Inferior parietal cortex (tissue), 1 donor: ENCODE measurements at regions not wholly inside any gene's neighbourhood (a gene's known extent, or its start where the extent isn't known, plus 50 kb on each side); places are given as distances from the start of the nearest gene placed in this dataset.

Source experiments
- DNase-seq: peaks from one replicate; pipeline ENCODE4 v3.0.0-alpha.2; 2016; ENCODE audit errors: extremely low spot score

DNA sequence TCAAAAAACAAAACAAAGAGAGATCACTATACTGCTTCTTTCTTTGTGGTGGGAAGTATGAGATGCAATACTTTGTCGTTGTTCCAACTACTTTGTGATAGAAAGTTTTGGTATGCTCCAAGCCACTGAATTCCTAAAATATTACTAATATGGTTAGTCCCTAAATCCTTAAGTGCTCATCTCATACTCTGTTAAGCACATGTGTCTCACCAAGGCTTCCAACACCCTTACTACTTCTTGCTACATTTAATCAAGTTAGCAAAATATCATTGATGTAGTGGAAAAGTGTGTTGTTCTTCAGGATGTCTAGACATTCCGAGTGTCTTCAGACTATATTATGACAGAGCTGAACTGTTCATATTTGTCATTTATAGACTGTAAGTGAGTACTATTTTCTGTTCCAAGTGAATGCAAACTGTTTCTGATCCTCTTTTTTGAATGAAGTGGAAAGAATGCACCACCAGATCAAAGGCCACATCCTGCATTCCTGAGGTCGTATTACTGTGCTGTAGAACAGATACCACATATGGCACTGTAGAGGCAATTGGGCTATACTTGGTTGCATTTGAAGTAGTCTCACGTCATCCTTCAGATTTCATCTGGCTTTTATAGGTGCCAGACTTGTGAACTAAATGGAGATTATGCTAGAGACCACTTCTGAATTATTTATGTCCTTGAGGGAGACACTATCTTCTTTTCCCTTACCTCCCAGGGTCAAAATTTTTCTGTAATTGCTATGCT lies 298.4 kb upstream of the ZNF521 start:
- no peak for DNase-seq

DNA sequence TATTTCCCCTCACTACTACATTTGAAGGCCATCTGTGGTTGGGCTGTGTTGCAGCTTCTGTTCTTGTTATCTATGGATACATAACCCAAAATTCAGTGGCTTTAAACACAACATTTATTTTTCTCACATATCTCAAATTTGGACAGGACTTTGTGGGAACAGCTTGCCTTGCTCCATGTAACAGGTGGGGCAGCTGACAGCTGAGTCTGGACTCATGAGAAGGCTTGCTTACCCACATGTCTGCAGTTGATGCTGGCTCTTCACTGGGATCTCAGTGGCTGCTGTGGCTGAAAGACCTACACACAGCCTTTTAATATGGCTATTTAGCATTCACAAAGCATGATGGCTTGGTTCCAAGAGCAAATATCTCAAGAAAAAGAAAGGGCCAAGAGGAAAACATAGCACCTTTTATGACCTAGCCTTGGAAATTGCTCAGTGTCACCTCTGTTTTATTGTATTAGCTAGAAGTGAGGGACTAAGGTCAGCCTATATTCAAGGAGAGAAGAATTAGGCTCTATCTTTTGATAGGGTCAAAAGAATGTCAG lies 296.8 kb upstream of the ZNF521 start:
- no peak for DNase-seq

DNA sequence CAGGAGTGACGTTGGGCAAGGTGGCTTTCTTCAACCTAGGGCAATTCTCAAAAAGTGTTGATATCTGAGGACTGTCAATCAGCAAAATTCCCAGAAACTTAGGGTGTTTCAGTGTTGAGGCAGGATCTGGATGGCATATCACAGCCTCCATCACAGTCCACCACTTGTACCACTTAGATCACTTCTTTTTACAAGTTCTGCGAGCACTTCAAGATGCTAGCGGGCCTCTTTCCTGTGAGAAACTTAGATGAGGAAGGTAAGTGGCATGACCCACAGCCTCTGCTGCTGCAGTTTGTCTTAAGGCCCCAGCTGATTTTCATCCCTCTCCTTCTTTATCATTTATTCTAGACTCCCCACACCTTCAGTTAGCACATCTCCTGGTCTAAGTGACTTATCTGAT lies 295.4 kb upstream of the ZNF521 start:
- DNase-seq, result no peak

DNA sequence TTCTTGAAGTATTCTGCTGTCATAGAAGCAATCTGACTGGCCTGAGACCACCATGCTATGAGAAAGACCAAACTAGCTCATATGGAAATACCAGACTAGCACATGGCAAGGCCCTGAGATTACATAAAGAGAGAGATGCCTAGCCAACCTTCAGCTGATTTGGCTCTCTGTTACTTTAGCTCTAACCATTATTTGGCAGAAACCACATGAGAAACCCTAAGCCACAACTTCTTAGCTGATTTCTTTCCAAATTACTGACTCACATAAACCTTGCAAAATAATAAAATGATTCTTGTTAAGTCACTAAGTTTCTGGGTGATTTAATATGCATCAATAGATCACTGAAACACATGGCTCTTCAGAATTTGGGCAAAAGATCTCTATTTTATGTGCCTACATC lies 295.0 kb upstream of the ZNF521 start:
- no peak for DNase-seq

DNA sequence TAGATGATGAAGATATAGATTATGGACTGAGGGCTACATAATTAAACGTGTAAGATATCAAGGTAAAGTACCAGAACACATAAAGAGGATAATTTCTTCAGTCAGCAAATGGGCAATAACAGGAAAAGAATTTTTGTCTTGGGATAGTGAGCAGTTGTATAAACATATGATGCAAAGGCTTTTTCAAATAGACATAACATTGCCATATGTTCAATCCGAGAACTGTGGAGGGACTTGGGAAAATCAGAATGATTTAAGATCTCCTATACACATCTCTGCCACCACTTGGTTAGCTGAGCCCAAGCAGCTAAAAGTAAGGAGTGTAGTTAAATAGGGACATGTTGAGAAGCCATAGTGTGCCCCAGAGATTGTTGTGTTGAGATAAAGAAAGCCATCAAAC lies 287.6 kb upstream of the ZNF521 start:
- no peak for DNase-seq

DNA sequence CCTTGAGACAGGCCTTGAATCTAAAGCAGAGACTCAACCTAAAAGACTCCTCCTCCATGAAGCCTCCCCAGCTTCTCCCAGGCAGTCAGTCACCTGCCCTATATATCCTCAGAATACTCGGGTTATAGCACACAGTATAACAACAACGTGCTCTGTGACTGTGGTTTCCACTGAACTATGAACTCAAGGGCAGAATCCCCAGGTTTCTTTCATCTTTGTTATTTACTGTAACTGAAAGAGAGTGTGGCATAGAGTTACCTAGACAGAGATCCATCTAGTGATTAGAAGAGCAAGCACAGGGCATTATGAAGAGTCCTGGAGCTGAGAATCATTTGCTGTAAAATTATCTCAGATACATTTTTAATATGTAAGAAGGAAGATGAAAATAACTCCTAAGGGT lies 281.6 kb upstream of the ZNF521 start:
- no peak for DNase-seq

DNA sequence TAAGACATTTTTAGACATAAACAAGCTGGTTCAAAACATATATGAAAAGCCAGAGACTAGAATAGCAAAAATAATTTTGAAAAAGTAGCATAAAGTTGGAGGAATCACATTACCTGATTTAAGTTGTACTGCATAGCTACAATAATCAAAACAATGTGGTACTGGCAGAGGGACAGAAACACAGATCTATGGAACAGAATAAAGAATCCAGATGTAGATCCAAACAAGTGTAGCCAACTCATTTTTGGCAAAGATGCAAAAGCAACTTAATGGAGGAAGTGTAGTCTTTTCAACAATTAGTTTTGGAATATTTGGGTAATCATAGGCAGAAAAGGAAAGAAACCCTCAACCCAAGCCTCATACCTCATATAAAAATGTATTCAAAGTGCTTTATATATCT lies 278.7 kb upstream of the ZNF521 start:
- DNase-seq, result no peak

DNA sequence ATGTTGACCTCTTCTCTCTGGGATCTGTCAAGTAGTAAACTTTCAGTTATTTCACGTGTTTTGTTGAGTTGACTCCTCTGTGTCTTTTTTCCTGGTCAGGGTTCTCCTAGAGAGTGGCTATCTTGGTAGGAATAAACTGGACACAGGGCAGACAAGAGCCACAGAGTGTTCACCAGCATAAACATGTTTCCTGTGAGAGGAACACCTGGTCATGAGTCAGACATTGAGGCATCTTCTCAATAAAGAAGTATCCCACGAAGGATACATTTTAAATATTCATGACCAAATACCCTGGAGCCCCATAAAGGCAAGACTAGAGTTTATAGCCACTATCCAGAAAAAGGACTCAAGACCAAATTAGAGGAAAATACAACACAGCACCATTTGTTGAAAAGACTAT lies 269.7 kb upstream of the ZNF521 start:
- no peak for DNase-seq

DNA sequence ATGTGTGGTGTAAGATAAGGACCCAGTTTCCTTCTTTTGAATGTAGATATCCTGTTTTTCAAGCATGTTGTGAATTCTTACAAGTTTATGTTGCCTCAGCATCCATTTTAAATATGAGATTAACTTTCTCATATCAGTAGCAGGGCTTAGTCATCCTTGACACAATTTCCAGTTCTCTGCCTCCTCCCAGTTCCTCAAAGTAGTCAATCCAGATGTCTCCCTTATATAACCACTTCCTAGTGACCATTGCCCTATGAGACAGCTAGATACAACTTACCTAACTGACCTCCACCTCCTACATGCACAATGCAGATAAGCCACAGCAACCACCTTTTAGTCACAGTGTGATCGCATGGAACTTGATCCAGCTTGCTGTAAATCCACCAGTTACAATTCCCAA lies 269.2 kb upstream of the ZNF521 start:
- DNase-seq, result no peak

DNA sequence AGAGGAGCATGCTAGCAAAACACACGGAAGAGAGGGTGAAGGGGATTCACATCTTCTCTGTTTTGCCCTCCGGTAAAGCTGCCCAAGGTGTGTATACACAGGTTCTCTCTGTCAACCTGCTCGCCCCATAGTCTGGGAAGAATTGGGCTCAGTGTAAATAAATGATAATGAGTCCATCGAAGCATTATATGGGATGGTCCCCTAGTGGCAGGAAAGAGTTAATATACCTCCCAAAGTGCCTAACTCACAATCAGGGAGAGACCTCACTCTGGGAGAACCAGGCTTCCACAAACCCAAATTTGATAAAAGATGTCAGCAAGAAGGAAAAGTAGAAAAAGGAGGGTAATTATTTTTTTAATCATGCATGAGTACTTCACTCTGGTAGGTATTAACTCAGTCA lies 262.2 kb upstream of the ZNF521 start:
- no peak for DNase-seq

DNA sequence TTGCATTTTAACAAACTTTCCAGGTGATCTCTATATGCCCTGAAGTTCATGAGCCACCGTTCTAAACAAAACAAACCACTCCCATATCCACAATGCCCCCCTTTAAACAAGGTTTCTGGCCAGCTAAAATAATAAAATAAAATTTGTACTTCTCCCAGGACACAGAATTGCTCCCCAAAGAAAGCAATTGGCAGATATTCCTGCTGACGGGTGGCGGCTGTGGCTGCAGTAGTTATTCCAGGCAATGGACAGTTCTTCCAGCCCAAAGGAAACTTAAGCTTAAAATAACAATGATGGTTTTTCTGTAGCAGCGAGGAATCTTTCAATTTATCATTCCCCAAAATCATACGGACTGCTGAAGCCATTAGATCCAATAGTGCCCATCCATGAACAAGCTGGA lies 260.5 kb upstream of the ZNF521 start:
- no peak for DNase-seq

DNA sequence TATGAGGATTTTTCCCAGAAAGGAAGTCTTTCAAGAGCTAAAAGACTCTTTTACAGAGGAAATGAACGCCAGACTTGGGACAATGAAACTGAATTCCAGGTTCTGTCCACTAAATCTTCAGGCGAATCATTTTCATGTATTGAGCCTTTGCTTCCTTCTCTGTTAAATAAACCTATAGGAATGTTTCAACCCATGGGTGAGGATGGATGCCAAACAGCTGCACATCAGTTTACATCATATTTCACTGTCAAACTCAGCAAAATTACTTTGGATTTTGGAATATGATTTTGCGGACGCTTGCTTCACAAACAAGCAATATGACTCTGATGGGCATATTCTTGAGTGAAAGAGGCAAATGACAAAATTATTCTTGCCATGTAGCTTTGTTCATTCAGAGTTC lies 256.1 kb upstream of the ZNF521 start:
- no peak for DNase-seq

DNA sequence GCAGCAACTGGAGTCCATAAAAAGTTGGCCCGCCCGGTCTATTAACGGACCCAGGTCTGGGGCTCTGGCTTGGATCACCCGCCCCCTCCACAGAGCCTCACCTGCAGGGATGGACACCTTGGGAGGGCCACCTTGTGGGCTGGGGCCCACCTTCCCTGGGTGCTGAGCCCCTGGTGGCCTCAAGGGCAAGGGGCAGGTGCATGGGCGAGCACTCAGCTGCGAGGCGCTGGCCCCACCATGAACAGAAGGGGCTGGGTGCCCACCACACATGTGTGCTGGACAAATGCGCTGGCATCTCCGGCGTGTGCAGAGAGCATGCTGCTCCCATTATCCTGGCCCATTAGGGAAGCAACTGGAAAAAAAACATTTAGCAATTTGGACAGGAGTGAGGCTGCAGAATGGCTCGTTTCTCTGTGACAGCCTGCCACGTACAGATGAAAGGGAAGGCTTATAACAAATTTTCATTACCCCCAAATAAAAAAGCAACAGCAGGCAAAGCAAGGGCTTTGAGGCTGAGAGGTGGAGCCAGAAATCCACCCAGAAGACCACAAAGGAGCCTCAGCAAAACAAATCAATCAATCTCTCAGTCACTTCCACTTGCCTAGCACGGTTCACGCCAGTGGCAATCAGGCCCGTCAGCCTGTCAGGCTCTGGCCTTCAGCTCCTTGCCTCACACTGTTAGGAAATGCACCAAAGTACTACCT lies 253.1 kb upstream of the ZNF521 start:
- no peak for DNase-seq

DNA sequence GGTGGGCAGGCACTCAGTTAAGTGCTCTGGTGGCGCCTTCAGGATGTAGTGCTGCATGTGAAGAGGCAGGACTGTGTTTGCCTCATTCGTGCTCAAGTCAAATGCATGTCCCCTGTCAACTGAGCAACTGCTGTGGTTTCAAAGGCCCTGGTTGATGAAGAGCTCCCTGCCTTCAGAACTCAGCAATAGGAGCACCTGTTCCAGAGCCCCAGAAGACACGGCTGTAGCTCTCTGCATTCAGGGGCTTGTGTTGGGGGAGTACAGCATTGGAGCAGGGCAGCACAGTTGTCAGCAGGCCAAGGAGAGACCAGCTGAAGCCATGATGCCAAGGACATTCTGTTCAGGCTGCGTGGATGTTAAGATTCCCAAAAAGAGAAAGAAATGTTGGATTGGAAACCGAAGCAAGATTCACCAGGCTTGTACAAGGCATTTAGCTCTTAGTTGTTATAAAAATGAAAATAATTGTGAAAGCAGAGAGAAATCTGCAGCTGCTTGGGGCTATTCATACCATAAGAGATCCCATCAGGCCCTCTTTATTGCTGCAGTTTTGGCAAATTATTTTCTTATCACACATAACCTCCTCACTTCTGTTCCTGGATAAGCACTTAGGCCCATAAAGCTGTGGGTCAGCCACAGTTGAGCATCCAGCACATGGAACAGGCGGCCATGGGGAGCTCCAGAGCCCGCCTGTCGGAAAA lies 252.4 kb upstream of the ZNF521 start:
- DNase-seq, result no peak

DNA sequence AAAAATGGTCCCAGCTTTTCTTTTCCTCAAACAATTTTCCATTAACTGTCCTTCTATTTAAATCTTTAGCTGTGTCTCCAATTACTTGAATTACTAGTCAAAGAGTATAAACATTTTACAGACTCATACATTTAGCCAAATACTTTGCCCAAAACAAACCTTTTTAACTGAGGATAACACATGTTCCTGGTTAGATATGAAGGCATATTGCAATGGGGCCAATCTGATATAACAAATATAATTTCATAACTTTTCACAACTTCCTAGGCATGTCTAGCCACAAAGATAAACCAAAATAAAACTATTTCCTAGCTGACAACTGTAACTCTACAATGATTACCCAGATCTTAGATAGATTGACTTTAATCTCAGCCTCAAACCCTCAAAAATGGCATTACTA lies 247.5 kb upstream of the ZNF521 start:
- no peak for DNase-seq

DNA sequence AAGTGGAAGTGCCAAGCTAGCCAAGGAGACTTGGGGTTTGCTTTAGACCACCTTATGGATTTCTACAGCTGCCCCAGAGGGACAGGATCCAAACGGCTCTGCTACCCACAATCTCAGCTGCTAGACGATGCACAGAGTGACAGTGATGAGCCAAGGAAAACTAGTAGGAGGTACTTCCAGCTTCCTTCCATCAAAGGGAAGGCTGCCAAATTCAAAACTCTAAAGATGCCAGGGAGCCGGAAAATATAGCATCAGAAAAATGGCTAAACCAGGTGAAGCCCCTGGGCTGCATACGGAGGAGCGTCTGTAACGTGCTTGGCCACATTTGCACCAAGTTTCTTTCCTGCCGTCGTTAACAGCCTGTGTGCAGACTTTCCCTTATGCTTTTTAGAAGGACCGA lies 245.5 kb upstream of the ZNF521 start:
- no peak for DNase-seq

DNA sequence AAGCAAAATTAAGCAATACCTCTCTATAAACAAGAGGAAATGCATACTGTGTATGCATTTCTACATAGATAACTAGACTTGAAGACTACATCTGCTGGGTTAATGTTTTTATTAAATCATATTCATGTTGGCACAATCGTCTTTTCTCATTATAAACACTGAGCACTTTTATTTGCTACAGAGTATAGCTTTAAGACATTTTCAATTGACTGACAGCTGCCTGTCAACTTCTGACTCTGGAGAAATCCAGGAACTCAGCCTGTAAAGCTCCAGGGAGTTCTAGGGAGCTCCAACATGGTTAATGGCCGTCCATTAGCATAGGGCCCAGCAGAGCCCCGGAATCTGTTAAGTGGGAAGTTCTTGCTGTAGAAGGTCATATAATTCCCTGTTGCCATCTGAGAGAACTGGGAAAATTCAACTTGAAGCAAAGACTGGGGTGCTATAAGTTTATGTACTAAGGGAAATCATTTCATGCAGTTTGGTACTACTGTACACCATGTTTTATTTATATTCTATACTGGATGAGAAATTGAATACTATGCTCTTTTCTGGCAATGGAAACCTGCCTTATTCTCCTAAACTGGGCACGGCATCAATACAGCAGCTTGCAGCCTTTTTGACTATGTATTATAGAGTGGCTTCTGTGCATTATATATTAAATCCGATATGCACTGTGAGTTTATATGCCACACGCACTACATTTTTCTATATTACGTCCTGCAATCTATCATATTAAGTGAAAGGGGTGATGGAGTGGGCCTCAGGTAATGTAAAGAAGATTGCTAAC lies 243.5 kb upstream of the ZNF521 start:
- no peak for DNase-seq

DNA sequence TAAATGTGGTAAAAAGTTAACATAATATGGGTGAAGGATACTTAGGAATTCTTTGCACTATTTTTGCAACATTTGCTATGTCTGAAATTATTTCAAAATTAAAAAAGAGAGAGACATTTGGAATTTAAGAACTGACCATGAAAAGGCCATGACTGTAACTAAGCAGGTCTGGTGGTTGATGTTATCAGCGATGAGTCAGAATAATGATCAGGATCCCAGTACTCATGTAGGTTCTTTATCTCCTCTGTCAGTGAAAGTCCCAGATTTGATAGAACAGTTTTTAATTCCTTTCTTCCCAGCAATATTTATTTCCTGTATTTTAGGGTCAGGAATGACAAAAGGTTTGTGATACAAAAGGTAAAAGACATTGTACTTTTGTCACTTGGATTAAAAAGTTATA lies 242.4 kb upstream of the ZNF521 start:
- no peak for DNase-seq

DNA sequence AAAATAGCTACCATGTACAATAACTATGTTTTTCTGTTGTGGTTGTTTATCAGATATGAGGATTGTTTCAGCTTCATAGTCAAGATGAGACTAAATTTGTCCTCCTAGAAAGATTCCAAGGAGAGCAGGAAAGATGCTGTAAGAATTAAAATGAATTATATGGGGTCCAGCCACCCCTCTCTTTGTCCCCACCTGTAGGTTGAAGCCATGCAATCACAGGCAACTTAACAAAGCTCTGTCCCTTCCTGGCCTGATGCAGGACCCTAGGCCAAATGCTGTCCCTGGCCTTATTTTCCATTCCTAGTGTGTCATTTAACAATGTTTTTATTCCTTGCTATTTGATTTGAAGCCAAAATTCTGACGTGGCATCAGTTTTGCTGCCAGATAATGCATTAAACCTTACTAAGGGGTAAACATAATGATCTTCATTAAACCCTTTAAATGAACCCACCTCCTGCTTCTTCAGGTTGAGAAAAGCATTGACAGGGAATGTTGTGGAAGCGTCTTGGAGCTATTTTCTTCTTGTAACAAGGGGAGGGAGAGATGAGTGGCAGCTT lies 240.9 kb upstream of the ZNF521 start:
- DNase-seq, result no peak

DNA sequence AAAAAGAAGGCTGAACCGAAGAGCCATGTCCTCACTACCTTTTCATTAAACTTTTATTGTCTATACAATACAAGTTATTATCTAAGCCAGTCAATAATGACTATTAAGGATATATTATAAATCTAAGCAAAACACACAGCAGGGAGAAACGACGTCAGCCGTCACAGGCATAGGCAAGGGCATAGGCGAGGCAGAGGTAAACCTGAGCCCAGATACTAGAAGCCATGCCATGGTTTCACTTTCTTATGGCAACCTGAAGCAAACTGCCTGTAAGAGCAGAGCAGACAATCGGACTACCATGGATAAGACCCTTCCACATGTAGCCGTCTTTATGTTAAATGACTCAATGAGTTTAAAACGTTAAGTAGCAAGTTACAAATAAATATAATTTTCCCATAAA lies 238.5 kb upstream of the ZNF521 start:
- no peak for DNase-seq

DNA sequence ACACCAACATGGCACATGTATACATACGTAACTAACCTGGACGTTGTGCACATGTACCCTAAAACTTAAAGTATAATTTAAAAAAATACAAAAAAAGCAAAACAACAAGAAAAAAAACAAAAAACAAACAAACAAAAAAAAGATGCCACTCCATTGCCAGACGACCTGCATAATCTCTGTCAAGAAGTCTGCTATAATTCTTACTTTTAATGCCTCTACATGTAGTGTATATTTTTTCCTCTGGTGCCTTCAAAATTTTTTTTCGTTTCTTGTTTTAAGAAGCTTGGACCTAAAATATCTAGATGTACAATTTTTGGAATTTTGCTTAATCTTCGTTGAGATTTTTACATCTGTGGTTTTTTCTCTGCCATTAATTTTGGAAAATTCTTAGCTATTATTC lies 235.6 kb upstream of the ZNF521 start:
- no peak for DNase-seq

DNA sequence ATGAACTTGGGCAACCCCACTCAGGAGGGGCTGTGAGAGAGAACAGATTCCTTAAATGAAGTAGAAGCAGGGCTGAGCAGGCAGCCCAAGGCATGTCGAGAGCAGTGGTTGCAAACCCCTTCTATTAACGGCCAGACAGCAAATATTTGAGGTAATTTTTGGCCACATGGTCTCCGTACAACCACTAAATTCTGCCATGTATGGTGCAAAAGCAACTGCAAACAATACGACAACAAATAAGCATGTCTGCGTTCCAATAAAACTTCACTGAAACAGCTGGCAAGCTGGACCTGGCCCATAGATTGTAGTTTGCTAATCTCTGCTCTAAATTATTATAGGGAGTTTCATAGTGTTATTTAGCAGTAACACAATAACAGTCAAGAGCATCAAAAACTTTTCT lies 217.0 kb upstream of the ZNF521 start:
- DNase-seq, result no peak
